MM.1S (cell line): ENCODE measurements at regions not wholly inside any gene's neighbourhood (a gene's known extent, or its start where the extent isn't known, plus 50 kb on each side); places are given as distances from the start of the nearest gene placed in this dataset.

Experiments used
- EZH2 ChIP-seq: fragments of 300-600 bp; sonication (generic); optimal IDR thresholded peaks from 2 replicates; pipeline ENCODE3; 2017; ENCODE audit warnings: low read depth, mild to moderate bottlenecking, antibody characterized with exemption, low read length, mixed read lengths
- TF ChIP-seq, protein P1 (sequence below): fragments of 300-600 bp; sonication (generic); IDR thresholded peaks from 2 replicates; pipeline ENCODE4 v1.5.1; 2016; ENCODE audit warnings: antibody characterized with exemption, low read length, mixed read lengths

DNA sequence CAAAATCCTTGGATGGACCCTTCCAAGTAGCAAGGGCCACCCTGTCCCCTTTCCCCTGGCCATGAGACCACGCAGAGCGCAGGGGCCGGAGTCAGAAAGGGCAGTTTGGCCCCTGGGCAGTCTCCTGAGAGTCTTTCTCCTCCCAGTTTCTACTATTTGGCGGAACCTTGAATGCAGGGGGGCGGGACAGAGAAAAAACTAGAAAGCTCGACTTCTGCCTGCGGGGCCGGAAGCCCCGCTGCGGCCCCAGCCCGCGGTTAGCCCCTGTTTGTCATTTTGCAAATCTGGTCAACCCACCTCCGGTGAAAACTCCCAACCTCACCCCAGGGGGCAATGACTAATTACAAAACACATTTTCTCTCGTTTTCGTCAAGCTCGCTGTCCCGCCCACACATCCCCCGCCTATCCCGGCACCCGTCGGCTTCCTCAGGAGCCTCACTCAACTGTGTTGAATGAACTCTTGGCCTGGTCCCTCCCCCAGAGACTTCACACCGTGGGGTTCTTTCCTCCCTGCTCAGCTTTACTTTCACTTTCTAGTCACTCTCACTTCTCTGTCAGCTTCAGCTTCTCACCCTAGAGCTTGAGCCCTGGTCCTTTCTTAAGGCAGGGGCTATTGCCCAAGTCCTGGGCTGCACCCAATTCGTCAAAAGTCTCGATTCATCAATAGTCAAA, 66.7 kb downstream of the IRF2BPL start:
- TF ChIP-seq, protein P1, sequence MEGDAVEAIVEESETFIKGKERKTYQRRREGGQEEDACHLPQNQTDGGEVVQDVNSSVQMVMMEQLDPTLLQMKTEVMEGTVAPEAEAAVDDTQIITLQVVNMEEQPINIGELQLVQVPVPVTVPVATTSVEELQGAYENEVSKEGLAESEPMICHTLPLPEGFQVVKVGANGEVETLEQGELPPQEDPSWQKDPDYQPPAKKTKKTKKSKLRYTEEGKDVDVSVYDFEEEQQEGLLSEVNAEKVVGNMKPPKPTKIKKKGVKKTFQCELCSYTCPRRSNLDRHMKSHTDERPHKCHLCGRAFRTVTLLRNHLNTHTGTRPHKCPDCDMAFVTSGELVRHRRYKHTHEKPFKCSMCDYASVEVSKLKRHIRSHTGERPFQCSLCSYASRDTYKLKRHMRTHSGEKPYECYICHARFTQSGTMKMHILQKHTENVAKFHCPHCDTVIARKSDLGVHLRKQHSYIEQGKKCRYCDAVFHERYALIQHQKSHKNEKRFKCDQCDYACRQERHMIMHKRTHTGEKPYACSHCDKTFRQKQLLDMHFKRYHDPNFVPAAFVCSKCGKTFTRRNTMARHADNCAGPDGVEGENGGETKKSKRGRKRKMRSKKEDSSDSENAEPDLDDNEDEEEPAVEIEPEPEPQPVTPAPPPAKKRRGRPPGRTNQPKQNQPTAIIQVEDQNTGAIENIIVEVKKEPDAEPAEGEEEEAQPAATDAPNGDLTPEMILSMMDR = no peak
- no peak for TF ChIP-seq EZH2
